H1 (cell line): ENCODE measurements at regions not wholly inside any gene's neighbourhood (a gene's known extent, or its start where the extent isn't known, plus 50 kb on each side); places are given as distances from the start of the nearest gene placed in this dataset.

Experiments
- CHD2 ChIP-seq: IDR thresholded peaks from 2 replicates; pipeline ENCODE4 v1.6.1; 2012; ENCODE audit warnings: low read length, improper control_type of control experiment
- NANOG ChIP-seq: IDR thresholded peaks from 2 replicates; pipeline ENCODE4 v1.6.1; 2011; ENCODE audit warnings: low read length, low read depth, mild to moderate bottlenecking, inconsistent platforms; ENCODE audit not compliant: insufficient read depth, poor library complexity, severe bottlenecking

GRCh38 chr18:27847412-27847811 is 329.5 kb downstream of the CDH2 start (continued):
- no peak for TF ChIP-seq NANOG
- no peak for TF ChIP-seq CHD2
